Spleen (tissue), 11 donors: ENCODE measurements at regions not wholly inside any gene's neighbourhood (a gene's known extent, or its start where the extent isn't known, plus 50 kb on each side); places are given as distances from the start of the nearest gene placed in this dataset.

Source experiments
- DNase-seq: peaks from one replicate; pipeline ENCODE4 v3.0.0-alpha.2; 2020
- H3K27ac ChIP-seq, 8 donors: fragments of 200-600 bp; sonication (generic) in 7 of 8; 1 replicate in 4 of 8; 2 replicates in 4 of 8; pipeline versions ENCODE4 v1.5.0 to v1.8.0; 2016 to 2021; ENCODE audit warnings: inconsistent platforms in 4 of 8, mild to moderate bottlenecking in 4 of 8, moderate library complexity in 1 of 8
- H3K27me3 ChIP-seq, 7 donors: fragments of 200-600 bp; sonication (generic) in 6 of 7; replicated peaks in 1 of 7; 1 replicate in 4 of 7; 2 replicates in 3 of 7; pipeline versions ENCODE4 v1.5.0 to v1.8.0; 2016 to 2021; ENCODE audit warnings: inconsistent platforms in 3 of 7, mild to moderate bottlenecking in 1 of 7
- H3K36me3 ChIP-seq, 6 donors: fragments of 200-600 bp; sonication (generic) in 5 of 6; 1 replicate in 4 of 6; 2 replicates in 2 of 6; pipeline versions ENCODE4 v1.5.0 to v1.8.0; 2016 to 2021; ENCODE audit warnings: inconsistent platforms in 2 of 6
- H3K4me1 ChIP-seq, 6 donors: fragments of 200-600 bp; sonication (generic) in 5 of 6; 1 replicate in 3 of 6; 2 replicates in 3 of 6; pipeline versions ENCODE4 v1.5.0 to v1.8.0; 2016 to 2021; ENCODE audit warnings: inconsistent platforms in 3 of 6
- H3K4me3 ChIP-seq, 8 donors: fragments of 200-600 bp; sonication (generic) in 7 of 8; 1 replicate in 4 of 8; 2 replicates in 4 of 8; pipeline versions ENCODE4 v1.5.0 to v1.8.0; 2016 to 2021; ENCODE audit warnings: inconsistent platforms in 4 of 8, mild to moderate bottlenecking in 4 of 8, moderate library complexity in 2 of 8
- H3K9me3 ChIP-seq, 8 donors: fragments of 200-600 bp; sonication (generic) in 7 of 8; 1 replicate in 4 of 8; 2 replicates in 4 of 8; pipeline versions ENCODE4 v1.5.0 to v1.8.0; 2016 to 2021; ENCODE audit warnings: inconsistent platforms in 4 of 8
- POLR2A ChIP-seq, 3 donors: fragments of 450-650 bp; IDR thresholded peaks; one replicate each; pipeline ENCODE4 v1.5.1; 2017; ENCODE audit warnings: antibody characterized with exemption in 3 of 3, mild to moderate bottlenecking in 1 of 3
- POLR2AphosphoS5 ChIP-seq, 3 donors: sonication (generic); formaldehyde crosslinking; IDR thresholded peaks; one replicate each; pipeline ENCODE4 v1.5.1; 2017; ENCODE audit warnings: antibody characterized with exemption in 3 of 3
- WGBS, 5 donors: extraction: QIAGEN DNeasy Blood & Tissue Kit in 3 of 5; methylation state at CpG; one replicate each; pipeline versions ENCODE4 v1.1.5 to v1.1.7; 2013 to 2018; 5-methylcytosine and 5-hydroxymethylcytosine counted together
- intact Hi-C: fragments of 100-400 bp; cut with DNase I; formaldehyde crosslinking; loops from one replicate; pipeline ENCODE4 v1.15.0; 2023; ENCODE audit warnings: low total_unique reads
- TF ChIP-seq, protein P1 (sequence below), 11 experiments: fragments of 200-600 bp in 7 of 11; fragments of 450-650 bp in 4 of 11; sonication (generic) in 4 of 11; IDR thresholded peaks in 8 of 11; conservative IDR thresholded peaks in 3 of 11; 1 replicate in 7 of 11; 2 replicates in 4 of 11; pipeline versions ENCODE4 v1.4.0 to v1.8.0; 2016 to 2021; ENCODE audit warnings: antibody characterized with exemption in 11 of 11, inconsistent platforms in 4 of 11, mild to moderate bottlenecking in 1 of 11
- donor health status: healthy with polysubstance abuse.
- donor health status: DM: no; HTN: no; CAD: no; lungs with moderate emphysema.
- donor health status: DM: no; HTN: no; CAD: no.
- donor health status: Bipolar disorder and iron deficiency.
- donor health status: healthy.
- donor health status: DM: no; HTN: no; CAD: no.
- donor health status: DM: yes; HTN: yes; CAD: no.

DNA sequence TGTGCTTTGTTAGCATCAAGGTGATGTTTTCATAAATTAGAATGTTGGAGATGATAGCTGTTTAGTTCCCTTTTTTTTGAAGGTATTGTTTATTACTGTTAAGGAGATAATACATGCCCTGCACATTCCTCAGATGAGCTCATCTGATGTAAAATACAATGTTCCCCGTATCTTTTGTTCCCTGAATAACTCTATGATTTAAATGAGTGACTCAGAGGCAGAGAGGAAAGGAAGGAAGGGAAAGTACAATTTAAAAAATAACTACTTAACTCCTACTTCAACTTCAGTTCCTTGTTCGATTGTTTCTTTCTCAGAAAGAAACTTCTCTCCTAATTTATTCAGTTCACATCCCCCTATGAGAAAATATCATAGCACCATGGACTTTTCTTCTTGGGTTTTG lies 208.7 kb downstream of the KCNE4 start:
- intact Hi-C loops, result no loop called here
- Histone ChIP-seq H3K4me1 (no peaks in the 10 kb centered on the region), H3K36me3 (no peaks in the 10 kb centered on the region), H3K4me3 (no peak overlapping the region), H3K9me3 (peaks cover 0 to 36% (median 13%) of the 10 kb centered on the region in 8 donors), H3K27me3 (no peaks in the 10 kb centered on the region), H3K27ac (no peak overlapping the region)
- TF ChIP-seq, protein P1, sequence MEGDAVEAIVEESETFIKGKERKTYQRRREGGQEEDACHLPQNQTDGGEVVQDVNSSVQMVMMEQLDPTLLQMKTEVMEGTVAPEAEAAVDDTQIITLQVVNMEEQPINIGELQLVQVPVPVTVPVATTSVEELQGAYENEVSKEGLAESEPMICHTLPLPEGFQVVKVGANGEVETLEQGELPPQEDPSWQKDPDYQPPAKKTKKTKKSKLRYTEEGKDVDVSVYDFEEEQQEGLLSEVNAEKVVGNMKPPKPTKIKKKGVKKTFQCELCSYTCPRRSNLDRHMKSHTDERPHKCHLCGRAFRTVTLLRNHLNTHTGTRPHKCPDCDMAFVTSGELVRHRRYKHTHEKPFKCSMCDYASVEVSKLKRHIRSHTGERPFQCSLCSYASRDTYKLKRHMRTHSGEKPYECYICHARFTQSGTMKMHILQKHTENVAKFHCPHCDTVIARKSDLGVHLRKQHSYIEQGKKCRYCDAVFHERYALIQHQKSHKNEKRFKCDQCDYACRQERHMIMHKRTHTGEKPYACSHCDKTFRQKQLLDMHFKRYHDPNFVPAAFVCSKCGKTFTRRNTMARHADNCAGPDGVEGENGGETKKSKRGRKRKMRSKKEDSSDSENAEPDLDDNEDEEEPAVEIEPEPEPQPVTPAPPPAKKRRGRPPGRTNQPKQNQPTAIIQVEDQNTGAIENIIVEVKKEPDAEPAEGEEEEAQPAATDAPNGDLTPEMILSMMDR (IDR thresholded peaks at IDR 0.05 in 8 of 11, conservative IDR thresholded peaks at IDR 0.05 in 3 of 11), result no peak
- DNase-seq, result no peak
- 48 to 66% (median 50%) methylated on average over 2 of the region's 2 CpGs for WGBS, 5 donors

DNA sequence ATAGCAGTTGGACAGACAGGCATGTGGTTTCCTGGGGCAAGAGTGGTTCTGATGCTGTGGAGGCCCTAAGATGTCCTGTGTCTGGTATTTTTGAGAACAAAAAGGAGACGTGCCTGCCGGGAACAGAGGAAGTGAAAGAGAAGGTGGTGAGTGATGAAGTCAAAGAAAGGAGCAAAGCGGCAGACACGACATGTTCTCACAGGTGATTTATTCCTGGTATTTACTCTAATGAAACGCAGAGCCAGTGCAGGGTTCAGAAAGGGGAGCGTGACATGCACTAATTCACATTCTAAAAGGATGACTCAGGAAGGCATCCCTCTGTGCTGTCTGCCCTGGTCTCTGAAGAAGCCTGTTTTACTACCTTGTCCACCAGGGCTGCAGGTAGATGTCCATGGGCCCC lies 211.0 kb downstream of the KCNE4 start:
- TF ChIP-seq POLR2A (IDR thresholded peaks at IDR 0.05) (no peak), POLR2AphosphoS5 (IDR thresholded peaks at IDR 0.05) (no peak)
- TF ChIP-seq, protein P1 (IDR thresholded peaks at IDR 0.05 in 8 of 11, conservative IDR thresholded peaks at IDR 0.05 in 3 of 11), result no peak
- no peaks in the 10 kb centered on the region for H3K27me3 ChIP-seq
- intact Hi-C loops, result no loop called here

DNA sequence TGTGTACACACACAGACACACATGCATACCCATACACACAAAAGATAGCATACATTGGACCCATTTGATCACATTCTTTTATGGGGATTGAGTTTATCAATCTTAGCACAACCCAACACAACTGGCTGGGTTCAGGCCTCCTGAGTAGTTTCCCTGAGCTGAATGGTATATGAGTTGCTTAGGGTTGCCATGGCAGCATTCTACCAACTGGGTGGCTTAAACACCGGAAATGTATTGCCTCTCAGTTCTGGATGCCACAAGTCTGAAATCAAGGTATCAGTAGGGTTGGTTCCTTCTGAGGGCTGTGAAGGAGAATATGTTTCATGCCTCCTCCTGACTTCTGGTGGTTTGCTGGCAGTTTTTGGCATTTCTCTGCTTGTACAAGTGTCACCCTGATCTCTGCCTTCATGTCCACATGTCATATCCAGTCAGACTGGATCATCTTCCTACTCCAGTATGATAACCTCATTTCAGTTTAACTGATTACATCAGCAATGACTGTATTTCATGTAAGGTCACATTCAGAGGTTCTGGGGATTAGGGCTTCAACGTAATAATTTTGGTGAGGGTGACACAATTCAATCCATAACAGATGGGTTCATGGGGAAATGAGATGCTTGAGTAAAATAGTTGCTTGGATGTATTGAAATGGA lies 212.7 kb downstream of the KCNE4 start:
- no peak for DNase-seq
- Histone ChIP-seq H3K4me1 (no peaks in the 10 kb centered on the region), H3K9me3 (peaks cover 0 to 9% (median 0%) of the 10 kb centered on the region in 8 donors), H3K27me3 (no peaks in the 10 kb centered on the region), H3K36me3 (no peaks in the 10 kb centered on the region), H3K27ac (no peak overlapping the region), H3K4me3 (no peak overlapping the region)
- TF ChIP-seq POLR2A (IDR thresholded peaks at IDR 0.05) (no peak), POLR2AphosphoS5 (IDR thresholded peaks at IDR 0.05) (no peak)
- TF ChIP-seq, protein P1 (IDR thresholded peaks at IDR 0.05 in 8 of 11, conservative IDR thresholded peaks at IDR 0.05 in 3 of 11), result no peak
- WGBS, 5 donors, result 65 to 87% (median 80%) methylated on average over 2 of the region's 2 CpGs
- intact Hi-C loops, result no loop called here

More for the DNA sequence above, 211.0 kb downstream of the KCNE4 start:
- 42 to 57% (median 50%) methylated on average over 6 of the region's 6 CpGs for WGBS, 5 donors
- Histone ChIP-seq H3K4me3 (no peak overlapping the region), H3K27ac (no peak overlapping the region), H3K36me3 (no peaks in the 10 kb centered on the region), H3K4me1 (no peaks in the 10 kb centered on the region), H3K9me3 (peaks cover 0 to 16% (median under 1%) of the 10 kb centered on the region in 8 donors)
- no peak for DNase-seq

DNA sequence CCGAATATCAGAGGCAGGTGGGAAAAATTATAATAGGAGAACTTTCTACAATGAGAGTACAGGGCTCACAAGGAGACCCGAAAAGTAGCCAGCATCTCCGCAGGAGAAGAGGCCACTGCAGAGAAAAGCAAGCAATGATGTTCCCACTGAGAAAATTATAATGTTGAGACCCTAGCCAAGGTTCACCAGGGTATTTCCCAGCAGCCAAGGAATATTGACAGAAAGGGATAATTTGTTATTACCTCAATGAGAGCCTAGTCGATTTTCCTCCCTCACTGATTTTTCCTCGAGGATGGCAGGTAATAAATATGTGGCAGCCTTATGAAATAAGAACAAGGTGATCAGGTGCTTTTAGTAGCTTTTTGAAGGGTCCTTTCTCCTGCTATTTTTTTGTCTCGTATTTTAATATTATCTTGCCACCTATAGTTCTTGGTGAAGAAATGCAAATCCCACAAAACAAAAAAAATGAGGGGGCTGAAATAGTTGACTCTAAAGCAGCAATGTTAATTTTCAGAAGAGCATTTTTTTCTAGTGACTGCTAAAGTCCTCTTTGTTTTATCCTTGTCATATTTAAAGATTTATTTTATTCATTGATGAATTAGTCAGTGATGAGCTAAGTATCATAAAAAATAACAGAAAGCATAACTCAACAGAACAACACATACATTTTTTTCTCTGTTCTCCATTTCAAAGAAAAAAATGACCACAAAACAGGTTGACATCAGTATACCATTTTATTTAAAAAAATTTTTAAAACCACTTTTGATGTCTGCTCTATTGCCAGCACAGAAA lies 215.4 kb downstream of the KCNE4 start:
- Histone ChIP-seq H3K36me3 (no peaks in the 10 kb centered on the region), H3K4me3 (no peak overlapping the region), H3K4me1 (no peaks in the 10 kb centered on the region), H3K27ac (no peak overlapping the region), H3K27me3 (no peaks in the 10 kb centered on the region), H3K9me3 (no peaks in the 10 kb centered on the region)
- DNase-seq, result no peak
- WGBS, 5 donors, result 78 to 88% (median 82%) methylated on average over 6 of the region's 6 CpGs
- intact Hi-C loops, result no loop called here
- TF ChIP-seq POLR2A (IDR thresholded peaks at IDR 0.05) (no peak), POLR2AphosphoS5 (IDR thresholded peaks at IDR 0.05) (no peak)
- TF ChIP-seq, protein P1 (IDR thresholded peaks at IDR 0.05 in 8 of 11, conservative IDR thresholded peaks at IDR 0.05 in 3 of 11), result no peak
